WTC11 (cell line): ENCODE measurements at regions not wholly inside any gene's neighbourhood (a gene's known extent, or its start where the extent isn't known, plus 50 kb on each side); places are given as distances from the start of the nearest gene placed in this dataset.

Experiments used
- ATAC-seq: fragments of 200-7000 bp; cut with Tn5 transposase; 2 replicates; pipeline ENCODE4 v1.10.0; 2021; ENCODE audit warnings: mild to moderate bottlenecking, moderate library complexity
- CTCF ChIA-PET: fragments of 300-600 bp; sonication (Branson Sonifier 250); formaldehyde crosslinking; loops from one replicate; lab custom pipeline; 2021; ENCODE audit warnings: antibody characterized with exemption; lab: Charles Lee
- POLR2A ChIA-PET: fragments of 350-600 bp; sonication (Branson Sonifier 250); formaldehyde crosslinking; loops from one replicate; lab custom pipeline; 2021; ENCODE audit warnings: antibody characterized with exemption; lab: Charles Lee
- DNase-seq: peaks from one replicate; pipeline ENCODE4 v3.0.0; 2021; ENCODE audit warnings: low spot score
- H3K27ac Mint-ChIP-seq: 2 replicates; pipeline ENCODE4 v1.8.0; 2021; ENCODE audit warnings: mixed read lengths
- H3K27me3 Mint-ChIP-seq: 2 replicates; pipeline ENCODE4 v1.8.0; 2021; ENCODE audit warnings: low read depth, mild to moderate bottlenecking, moderate library complexity, mixed read lengths
- H3K36me3 Mint-ChIP-seq: 2 replicates; pipeline ENCODE4 v1.8.0; 2021; ENCODE audit warnings: mixed read lengths
- H3K4me1 Mint-ChIP-seq: 2 replicates; pipeline ENCODE4 v1.8.0; 2022; ENCODE audit warnings: mixed read lengths
- H3K4me3 Mint-ChIP-seq: 2 replicates; pipeline ENCODE4 v1.8.0; 2021; ENCODE audit warnings: mild to moderate bottlenecking, moderate library complexity, mixed read lengths
- H3K9me3 Mint-ChIP-seq: 2 replicates; pipeline ENCODE4 v1.8.0; 2021; ENCODE audit warnings: mixed read lengths
- ATF6 ChIP-seq: sonication (generic); formaldehyde crosslinking; IDR thresholded peaks from 2 replicates; pipeline ENCODE4 v1.8.1; 2023; ENCODE audit warnings: mild to moderate bottlenecking, missing genetic modification reagents
- ELF4 ChIP-seq: sonication (generic); formaldehyde crosslinking; IDR thresholded peaks from 2 replicates; pipeline ENCODE4 v1.8.1; 2022; ENCODE audit warnings: low read depth, mild to moderate bottlenecking, moderate library complexity, missing genetic modification reagents
- ETV6 ChIP-seq: sonication (generic); formaldehyde crosslinking; IDR thresholded peaks from 2 replicates; pipeline ENCODE4 v1.8.1; 2022; ENCODE audit warnings: mild to moderate bottlenecking, missing genetic modification reagents
- FOXJ3 ChIP-seq: sonication (generic); formaldehyde crosslinking; IDR thresholded peaks from 2 replicates; pipeline ENCODE4 v1.9.0; 2021; ENCODE audit warnings: missing genetic modification reagents, mild to moderate bottlenecking, borderline replicate concordance
- NFATC4 ChIP-seq: fragments of 250-450 bp; sonication (Bioruptor Pico); IDR thresholded peaks from 2 replicates; pipeline ENCODE4 v1.9.0; 2021; ENCODE audit warnings: mild to moderate bottlenecking
- NFE2L1 ChIP-seq: sonication (generic); formaldehyde crosslinking; IDR thresholded peaks from 2 replicates; pipeline ENCODE4 v1.8.1; 2023; ENCODE audit warnings: missing genetic modification reagents
- OVOL2 ChIP-seq: fragments of 250-450 bp; sonication (Bioruptor Pico); IDR thresholded peaks from 2 replicates; pipeline ENCODE4 v1.9.0; 2021; ENCODE audit warnings: mild to moderate bottlenecking, borderline replicate concordance
- RORB ChIP-seq: fragments of 250-450 bp; sonication (Bioruptor Pico); IDR thresholded peaks from 2 replicates; pipeline ENCODE4 v1.9.0; 2021; ENCODE audit warnings: mild to moderate bottlenecking
- SMAD3 ChIP-seq: sonication (generic); formaldehyde crosslinking; IDR thresholded peaks from 2 replicates; pipeline ENCODE4 v1.8.0; 2022; ENCODE audit warnings: missing genetic modification reagents, mild to moderate bottlenecking, borderline replicate concordance
- ZNF416 ChIP-seq: fragments of 250-450 bp; sonication (Bioruptor Pico); IDR thresholded peaks from 2 replicates; pipeline ENCODE4 v1.9.0; 2021; ENCODE audit warnings: mild to moderate bottlenecking, inconsistent platforms
- ZSCAN18 ChIP-seq: fragments of 250-450 bp; sonication (Bioruptor Pico); IDR thresholded peaks from 2 replicates; pipeline ENCODE4 v2.1.2; 2022; ENCODE audit warnings: mild to moderate bottlenecking, moderate library complexity
- TF ChIP-seq, protein P1 (sequence below): fragments of 250-450 bp; sonication (Bioruptor Pico); IDR thresholded peaks from 2 replicates; pipeline ENCODE4 v1.9.0; 2021; ENCODE audit warnings: mild to moderate bottlenecking
- TF ChIP-seq, protein P2 (sequence below): sonication (generic); formaldehyde crosslinking; IDR thresholded peaks from 2 replicates; pipeline ENCODE4 v1.8.0; 2023; ENCODE audit warnings: missing genetic modification reagents, mild to moderate bottlenecking, borderline replicate concordance
- TF ChIP-seq, protein P3 (sequence below): sonication (generic); formaldehyde crosslinking; conservative IDR thresholded peaks from 2 replicates; pipeline ENCODE4 v1.8.1; 2022; ENCODE audit warnings: mild to moderate bottlenecking, missing genetic modification reagents
- TF ChIP-seq, protein P4 (sequence below): sonication (generic); formaldehyde crosslinking; IDR thresholded peaks from 2 replicates; pipeline ENCODE4 v1.8.0; 2022; ENCODE audit warnings: mild to moderate bottlenecking, missing genetic modification reagents

- POLR2A ChIA-PET, result no interaction called here
Measured at GRCh38 chr16:58948244-58948643, 214.1 kb upstream of the GOT2 start.

GRCh38 chr16:58940609-58941008 is 206.5 kb upstream of the GOT2 start:
- ATAC-seq (no peak), DNase-seq (no peak)
- Mint-ChIP-seq H3K36me3 (no peaks in the 10 kb centered on the region; the same call in 1 of the 2 replicates), H3K27me3 (no peaks in the 10 kb centered on the region), H3K4me3 (no peak overlapping the region), H3K9me3 (peaks cover 7% of the 10 kb centered on the region; the same call in 1 of the 2 replicates), H3K4me1 (peaks cover 25% of the 10 kb centered on the region), H3K27ac (no peak overlapping the region)
- POLR2A ChIA-PET, result interaction anchor here (1.2 kb wide), 1 partner anchor 34 kb away, joined by 10 read pairs; no protein-coding TSS in a partner anchor
- CTCF ChIA-PET, result interaction anchor here (0.7 kb wide), 1 partner anchor 18 kb away, joined by 4 read pairs; no protein-coding TSS in a partner anchor
- TF ChIP-seq OVOL2 (no peak), NFATC4 (no peak), ELF4 (CRISPR knock-in tag) (no peak), NFE2L1 (no peak), ZNF416 (no peak), RORB (CRISPR knock-in tag) (no peak), ZSCAN18 (no peak), FOXJ3 (CRISPR knock-in tag) (no peak)
- TF ChIP-seq, protein P1, sequence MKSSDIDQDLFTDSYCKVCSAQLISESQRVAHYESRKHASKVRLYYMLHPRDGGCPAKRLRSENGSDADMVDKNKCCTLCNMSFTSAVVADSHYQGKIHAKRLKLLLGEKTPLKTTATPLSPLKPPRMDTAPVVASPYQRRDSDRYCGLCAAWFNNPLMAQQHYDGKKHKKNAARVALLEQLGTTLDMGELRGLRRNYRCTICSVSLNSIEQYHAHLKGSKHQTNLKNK, result no peak
- TF ChIP-seq, protein P2, sequence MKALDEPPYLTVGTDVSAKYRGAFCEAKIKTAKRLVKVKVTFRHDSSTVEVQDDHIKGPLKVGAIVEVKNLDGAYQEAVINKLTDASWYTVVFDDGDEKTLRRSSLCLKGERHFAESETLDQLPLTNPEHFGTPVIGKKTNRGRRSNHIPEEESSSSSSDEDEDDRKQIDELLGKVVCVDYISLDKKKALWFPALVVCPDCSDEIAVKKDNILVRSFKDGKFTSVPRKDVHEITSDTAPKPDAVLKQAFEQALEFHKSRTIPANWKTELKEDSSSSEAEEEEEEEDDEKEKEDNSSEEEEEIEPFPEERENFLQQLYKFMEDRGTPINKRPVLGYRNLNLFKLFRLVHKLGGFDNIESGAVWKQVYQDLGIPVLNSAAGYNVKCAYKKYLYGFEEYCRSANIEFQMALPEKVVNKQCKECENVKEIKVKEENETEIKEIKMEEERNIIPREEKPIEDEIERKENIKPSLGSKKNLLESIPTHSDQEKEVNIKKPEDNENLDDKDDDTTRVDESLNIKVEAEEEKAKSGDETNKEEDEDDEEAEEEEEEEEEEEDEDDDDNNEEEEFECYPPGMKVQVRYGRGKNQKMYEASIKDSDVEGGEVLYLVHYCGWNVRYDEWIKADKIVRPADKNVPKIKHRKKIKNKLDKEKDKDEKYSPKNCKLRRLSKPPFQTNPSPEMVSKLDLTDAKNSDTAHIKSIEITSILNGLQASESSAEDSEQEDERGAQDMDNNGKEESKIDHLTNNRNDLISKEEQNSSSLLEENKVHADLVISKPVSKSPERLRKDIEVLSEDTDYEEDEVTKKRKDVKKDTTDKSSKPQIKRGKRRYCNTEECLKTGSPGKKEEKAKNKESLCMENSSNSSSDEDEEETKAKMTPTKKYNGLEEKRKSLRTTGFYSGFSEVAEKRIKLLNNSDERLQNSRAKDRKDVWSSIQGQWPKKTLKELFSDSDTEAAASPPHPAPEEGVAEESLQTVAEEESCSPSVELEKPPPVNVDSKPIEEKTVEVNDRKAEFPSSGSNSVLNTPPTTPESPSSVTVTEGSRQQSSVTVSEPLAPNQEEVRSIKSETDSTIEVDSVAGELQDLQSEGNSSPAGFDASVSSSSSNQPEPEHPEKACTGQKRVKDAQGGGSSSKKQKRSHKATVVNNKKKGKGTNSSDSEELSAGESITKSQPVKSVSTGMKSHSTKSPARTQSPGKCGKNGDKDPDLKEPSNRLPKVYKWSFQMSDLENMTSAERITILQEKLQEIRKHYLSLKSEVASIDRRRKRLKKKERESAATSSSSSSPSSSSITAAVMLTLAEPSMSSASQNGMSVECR, result no peak
- TF ChIP-seq, protein P3, sequence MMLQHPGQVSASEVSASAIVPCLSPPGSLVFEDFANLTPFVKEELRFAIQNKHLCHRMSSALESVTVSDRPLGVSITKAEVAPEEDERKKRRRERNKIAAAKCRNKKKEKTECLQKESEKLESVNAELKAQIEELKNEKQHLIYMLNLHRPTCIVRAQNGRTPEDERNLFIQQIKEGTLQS (CRISPR knock-in tag), result no peak
- TF ChIP-seq, protein P4, sequence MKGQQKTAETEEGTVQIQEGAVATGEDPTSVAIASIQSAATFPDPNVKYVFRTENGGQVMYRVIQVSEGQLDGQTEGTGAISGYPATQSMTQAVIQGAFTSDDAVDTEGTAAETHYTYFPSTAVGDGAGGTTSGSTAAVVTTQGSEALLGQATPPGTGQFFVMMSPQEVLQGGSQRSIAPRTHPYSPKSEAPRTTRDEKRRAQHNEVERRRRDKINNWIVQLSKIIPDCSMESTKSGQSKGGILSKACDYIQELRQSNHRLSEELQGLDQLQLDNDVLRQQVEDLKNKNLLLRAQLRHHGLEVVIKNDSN, result no peak

More at GRCh38 chr16:58948244-58948643, 214.1 kb upstream of the GOT2 start:
- CTCF ChIA-PET, result no interaction called here
- H3K27ac Mint-ChIP-seq, result no peak overlapping the region
- TF ChIP-seq, protein P2, result no peak
- TF ChIP-seq ATF6 (CRISPR knock-in tag) (no peak), ETV6 (CRISPR knock-in tag) (no peak), SMAD3 (CRISPR knock-in tag) (no peak)
- TF ChIP-seq, all 79 proteins: peak for 0
- ATAC-seq (no peak), DNase-seq (no peak)
- Mint-ChIP-seq H3K9me3 (peaks cover 19% of the 10 kb centered on the region), H3K4me1 (no peaks in the 10 kb centered on the region), H3K27me3 (no peaks in the 10 kb centered on the region; the same call in 1 of the 2 replicates), H3K36me3 (peaks cover 13% of the 10 kb centered on the region), H3K4me3 (no peak overlapping the region)
